ENCODE measurements at regions not wholly inside any gene's neighbourhood (a gene's known extent, or its start where the extent isn't known, plus 50 kb on each side); places are given as distances from the start of the nearest gene placed in this dataset.

DNA sequence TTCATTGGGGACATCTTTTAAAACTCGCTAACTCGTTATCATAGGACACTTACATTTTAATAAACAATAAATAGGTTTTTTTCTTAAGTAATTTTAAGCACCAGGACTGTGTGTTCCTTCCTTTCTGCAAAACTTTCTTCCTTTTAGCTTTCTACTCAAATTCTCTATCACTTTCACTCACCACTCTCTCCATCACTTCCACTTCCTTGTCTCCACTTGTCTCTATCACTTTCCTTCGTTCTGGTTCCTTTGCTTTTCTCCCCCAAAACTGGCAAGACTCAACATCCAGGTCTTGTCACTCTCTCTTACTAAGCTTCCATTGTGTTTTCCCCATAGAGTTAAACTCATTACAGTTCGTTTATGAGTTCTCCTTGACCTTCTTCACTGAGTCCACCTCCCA, 99.0 kb downstream of the ZPLD1 start:
- 81% methylated on average over 4 of the region's 4 CpGs for WGBS
- intact Hi-C loops (cut with DNase I): loop anchor here (5.0 to 10.0 kb wide), 2 partner anchors 301 to 729 kb away; no protein-coding TSS in a partner anchor
- no peaks in the 10 kb centered on the region for H3K27me3 ChIP-seq

DNA sequence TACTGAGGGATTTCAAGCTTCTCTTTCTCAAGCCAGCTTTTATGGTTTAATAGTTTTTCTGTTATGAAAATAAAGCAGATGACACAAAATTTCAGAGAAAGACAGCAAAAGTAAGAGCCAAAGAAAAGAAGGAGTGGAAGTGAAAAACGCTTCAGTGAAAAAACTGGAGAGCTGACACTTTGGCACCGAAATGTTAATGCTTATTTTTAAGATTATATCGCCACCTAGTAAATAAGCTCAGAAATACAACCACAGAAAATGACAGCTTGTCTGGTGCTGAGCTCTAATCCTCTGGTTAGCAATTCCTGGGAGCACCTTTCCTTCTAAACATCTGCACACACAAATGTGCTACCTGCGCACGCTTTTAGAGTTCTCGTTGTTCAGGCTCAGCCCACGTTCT, 101.6 kb downstream of the ZPLD1 start:
- no peak overlapping the region for H3K4me3 ChIP-seq
- H3K27me3 ChIP-seq: no peaks in the 10 kb centered on the region
- 35% methylated on average over 7 of the region's 7 CpGs for WGBS
- intact Hi-C loops (cut with DNase I): loop anchor here (10.0 kb wide), 1 partner anchor 732 kb away; no protein-coding TSS in a partner anchor
- H3K4me1 ChIP-seq: no peaks in the 10 kb centered on the region
- no peak for TF ChIP-seq EP300 (IDR thresholded peaks at IDR 0.05)
- no peak for TF ChIP-seq POLR2A (IDR thresholded peaks at IDR 0.05; ENCODE audit: low read depth)
- TF ChIP-seq CTCF (IDR thresholded peaks at IDR 0.05): peak; percentile 14 to 38 (median 36)
- TF ChIP-seq POLR2AphosphoS5 (IDR thresholded peaks at IDR 0.05): no peak
- H3K27ac ChIP-seq (replicated peaks in 1 of 4): no peak overlapping the region
- no peak for DNase-seq (ENCODE audit: extremely low spot score)
- H3K36me3 ChIP-seq: no peaks in the 10 kb centered on the region
- no peaks in the 10 kb centered on the region for H3K9me3 ChIP-seq

More for the DNA sequence above, 99.0 kb downstream of the ZPLD1 start:
- H3K36me3 ChIP-seq: no peaks in the 10 kb centered on the region
- TF ChIP-seq EP300 (IDR thresholded peaks at IDR 0.05) (no peak), POLR2A (IDR thresholded peaks at IDR 0.05; ENCODE audit: low read depth) (no peak), CTCF (IDR thresholded peaks at IDR 0.05) (no peak), POLR2AphosphoS5 (IDR thresholded peaks at IDR 0.05) (no peak)
- no peak overlapping the region for H3K27ac ChIP-seq (replicated peaks in 1 of 4)
- no peak overlapping the region for H3K4me3 ChIP-seq
- DNase-seq (ENCODE audit: extremely low spot score): no peak
- H3K4me1 ChIP-seq: no peaks in the 10 kb centered on the region
- H3K9me3 ChIP-seq: no peaks in the 10 kb centered on the region

DNA sequence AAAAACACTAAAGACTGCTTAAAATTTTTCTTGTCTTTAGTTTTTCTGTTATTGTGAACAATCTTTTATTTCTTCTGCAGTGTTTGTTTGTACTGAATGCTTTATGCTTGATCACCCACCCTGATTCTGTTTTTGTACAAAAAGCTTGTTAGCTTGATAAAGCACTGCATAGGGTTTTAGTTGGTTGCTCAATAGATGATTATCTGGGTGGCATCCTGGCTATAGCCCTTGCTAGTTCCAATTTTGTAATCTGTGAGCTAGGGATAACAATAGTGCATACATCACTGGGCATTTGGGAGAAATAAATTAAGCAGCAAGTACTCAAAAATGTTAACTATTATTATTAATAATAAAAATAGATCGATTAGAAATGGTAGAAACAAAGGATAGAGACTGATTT, 102.3 kb downstream of the ZPLD1 start:
- no peak for DNase-seq (ENCODE audit: extremely low spot score)
- H3K36me3 ChIP-seq: no peaks in the 10 kb centered on the region
- TF ChIP-seq CTCF (IDR thresholded peaks at IDR 0.05): no peak
- no peak for TF ChIP-seq POLR2A (IDR thresholded peaks at IDR 0.05; ENCODE audit: low read depth)
- TF ChIP-seq EP300 (IDR thresholded peaks at IDR 0.05): no peak
- TF ChIP-seq POLR2AphosphoS5 (IDR thresholded peaks at IDR 0.05): no peak
- H3K4me3 ChIP-seq: no peak overlapping the region
- H3K9me3 ChIP-seq: no peaks in the 10 kb centered on the region
- 73% methylated on average over 1 of the region's 1 CpG for WGBS
- intact Hi-C loops (cut with DNase I): loop anchor here (10.0 kb wide), 1 partner anchor 732 kb away; no protein-coding TSS in a partner anchor
- H3K27ac ChIP-seq (replicated peaks in 1 of 4): no peak overlapping the region
- no peaks in the 10 kb centered on the region for H3K4me1 ChIP-seq
- no peaks in the 10 kb centered on the region for H3K27me3 ChIP-seq

DNA sequence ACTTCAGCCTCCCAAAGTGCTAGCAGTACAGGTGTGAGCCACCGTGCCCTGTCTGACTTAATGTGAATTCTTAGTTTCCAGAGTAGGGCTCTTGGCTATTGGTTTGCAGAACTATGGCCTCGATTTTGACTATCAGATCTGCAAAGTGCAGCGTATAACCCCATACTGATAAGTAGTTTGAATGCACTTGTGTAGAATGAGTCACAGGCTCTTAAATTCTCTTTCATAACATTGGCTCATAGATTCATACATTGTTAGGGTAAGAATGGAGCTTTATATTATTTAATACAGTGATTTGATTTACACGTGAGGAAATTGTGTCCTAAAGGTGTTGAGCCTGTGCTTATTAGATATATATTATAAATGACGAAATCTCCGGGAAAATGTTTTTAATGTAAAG, 109.9 kb downstream of the ZPLD1 start:
- DNase-seq (ENCODE audit: extremely low spot score): no peak
- Histone ChIP-seq H3K36me3 (no peaks in the 10 kb centered on the region), H3K4me3 (no peak overlapping the region), H3K4me1 (no peaks in the 10 kb centered on the region), H3K27ac (replicated peaks in 1 of 4) (no peak overlapping the region), H3K9me3 (no peaks in the 10 kb centered on the region), H3K27me3 (no peaks in the 10 kb centered on the region)
- intact Hi-C loops (cut with DNase I): no loop called here
- no peak for TF ChIP-seq POLR2AphosphoS5 (IDR thresholded peaks at IDR 0.05)
- WGBS: 92% methylated on average over 6 of the region's 6 CpGs

DNA sequence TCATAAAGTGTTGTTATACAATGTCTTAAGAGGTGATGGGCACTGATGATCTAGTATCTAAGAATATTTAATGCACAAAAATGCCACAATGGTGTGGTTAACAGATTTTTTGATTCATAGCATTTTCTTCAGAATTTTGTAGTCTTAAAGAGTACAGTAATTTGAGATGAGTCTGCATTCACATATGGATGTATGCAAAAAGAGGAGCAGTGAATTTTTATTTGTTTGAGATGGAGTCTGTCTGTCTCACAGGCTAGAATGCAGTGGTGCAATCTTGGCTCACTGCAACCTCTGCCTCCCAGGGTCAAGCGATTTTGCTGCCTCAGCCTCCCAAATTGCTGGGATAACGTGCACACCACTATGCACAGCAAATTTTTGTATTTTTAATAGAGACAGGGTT, 110.5 kb downstream of the ZPLD1 start:
- Histone ChIP-seq H3K4me3 (no peak overlapping the region), H3K27ac (replicated peaks in 1 of 4) (no peak overlapping the region), H3K36me3 (no peaks in the 10 kb centered on the region), H3K9me3 (no peaks in the 10 kb centered on the region), H3K4me1 (no peaks in the 10 kb centered on the region), H3K27me3 (no peaks in the 10 kb centered on the region)
- 85% methylated on average over 2 of the region's 2 CpGs for WGBS
- DNase-seq (ENCODE audit: extremely low spot score): no peak
- TF ChIP-seq POLR2AphosphoS5 (IDR thresholded peaks at IDR 0.05) (no peak), POLR2A (IDR thresholded peaks at IDR 0.05; ENCODE audit: low read depth) (no peak), CTCF (IDR thresholded peaks at IDR 0.05) (no peak), EP300 (IDR thresholded peaks at IDR 0.05) (no peak)
- intact Hi-C loops (cut with DNase I): no loop called here
